K562 (cell line): ENCODE measurements at regions not wholly inside any gene's neighbourhood (a gene's known extent, or its start where the extent isn't known, plus 50 kb on each side); places are given as distances from the start of the nearest gene placed in this dataset.

Source experiments
- ATAC-seq: fragments of 200-7000 bp; cut with Tn5 transposase; 3 replicates; pipeline ENCODE4 v1.9.1; 2020; ENCODE audit warnings: moderate library complexity
- BruUV-seq: library from RNA; stranded (reverse); fragments of 400-500 nt; replicated peaks from 2 replicates; lab custom pipeline; 2021; lab: Mats Ljungman, UMichigan
- CTCF ChIA-PET: fragments of 300-600 bp; formaldehyde crosslinking; extraction: SDS; loops from one replicate; lab custom pipeline; 2021; ENCODE audit warnings: low intra/inter-chr PET ratio; lab: Yijun Ruan, JAX
- POLR2A ChIA-PET: fragments of 300-600, 350-650 bp; sonication (Branson Sonifier 250); formaldehyde crosslinking; extraction: SDS; loops from one replicate; lab custom pipeline; 2021; ENCODE audit warnings: antibody characterized with exemption, inconsistent platforms; lab: Yijun Ruan, JAX
- DNase-seq, 4 experiments: peaks; one replicate each; pipeline versions ENCODE4 v3.0.0 to v3.0.0-alpha.2; 2011 to 2018; ENCODE audit warnings: low spot score in 3 of 4, mixed read lengths in 3 of 4; ENCODE audit errors: extremely low read depth in 1 of 4
- FAIRE-seq: peaks from 2 replicates; lab custom pipeline; 2011; peaks lifted over from hg19 to GRCh38; lab: Jason Lieb, UNC
- H2AFZ ChIP-seq: 2 replicates; pipeline ENCODE4 v1.6.0; 2011; ENCODE audit warnings: low read depth, low read length, control low read depth, inconsistent platforms
- H3K27ac ChIP-seq: fragments of 200-600 bp; 3 replicates; pipeline ENCODE4 v1.8.0; 2011; ENCODE audit warnings: low read depth, mild to moderate bottlenecking, control low read depth, inconsistent platforms, low read length, moderate library complexity, mixed read lengths; ENCODE audit errors: extremely low read depth
- H3K27me3 ChIP-seq, 2 experiments: fragments of 300-600 bp in 1 of 2; 2 replicates in 1 of 2; 3 replicates in 1 of 2; pipeline versions ENCODE4 v1.6.0 to v1.8.0; 2011; ENCODE audit warnings: inconsistent platforms in 2 of 2, low read length in 2 of 2, mild to moderate bottlenecking in 1 of 2, mixed read lengths in 1 of 2, moderate library complexity in 1 of 2; ENCODE audit not compliant: control insufficient read depth in 2 of 2, insufficient read depth in 2 of 2
- H3K36me3 ChIP-seq: fragments of 300-600 bp; 3 replicates; pipeline ENCODE4 v1.8.0; 2011; ENCODE audit warnings: mild to moderate bottlenecking, low read length, inconsistent platforms; ENCODE audit not compliant: control insufficient read depth, insufficient read depth
- H3K4me1 ChIP-seq, 2 experiments: fragments of 200-600 bp in 1 of 2; replicated peaks in 1 of 2; 2 replicates in 1 of 2; 3 replicates in 1 of 2; pipeline versions ENCODE4 v1.5.1 to v1.8.0; 2011; ENCODE audit warnings: inconsistent platforms in 2 of 2, low read length in 2 of 2, mild to moderate bottlenecking in 1 of 2, mixed read lengths in 1 of 2, moderate library complexity in 1 of 2; ENCODE audit not compliant: control insufficient read depth in 2 of 2, insufficient read depth in 2 of 2
- H3K4me2 ChIP-seq: 2 replicates; pipeline ENCODE4 v1.6.1; 2011; ENCODE audit warnings: low read length, control low read depth, inconsistent platforms, mixed read lengths; ENCODE audit not compliant: insufficient read depth
- H3K4me3 ChIP-seq: fragments of 200-600 bp; sonication (generic), shearing (Covaris generic); 2 replicates; pipeline ENCODE4 v1.5.1; 2016; ENCODE audit warnings: control low read depth, inconsistent platforms
- H3K79me2 ChIP-seq: fragments of 200-600 bp; 3 replicates; pipeline ENCODE4 v1.8.0; 2011; ENCODE audit warnings: low read length, inconsistent platforms; ENCODE audit not compliant: control insufficient read depth, insufficient read depth
- H3K9ac ChIP-seq, 2 experiments: 2 replicates each; pipeline versions ENCODE4 v1.6.0 to v1.6.1; 2011; ENCODE audit warnings: low read depth in 2 of 2, low read length in 2 of 2, control low read depth in 1 of 2, inconsistent platforms in 1 of 2, mild to moderate bottlenecking in 1 of 2, mixed read lengths in 1 of 2; ENCODE audit not compliant: insufficient read depth in 1 of 2
- H3K9me1 ChIP-seq: one replicate; pipeline ENCODE4 v1.6.0; 2011; ENCODE audit warnings: inconsistent platforms, mild to moderate bottlenecking, low read length, moderate library complexity; ENCODE audit not compliant: control insufficient read depth, insufficient read depth
- H3K9me3 ChIP-seq: replicated peaks from 2 replicates; pipeline ENCODE4 v1.5.1; 2011; ENCODE audit warnings: low read depth, low read length, inconsistent platforms; ENCODE audit not compliant: control insufficient read depth, insufficient read depth
- H4K20me1 ChIP-seq: replicated peaks from 2 replicates; pipeline ENCODE4 v1.6.1; 2011; ENCODE audit warnings: low read length, inconsistent platforms, mixed read lengths; ENCODE audit not compliant: control insufficient read depth, insufficient read depth
- BRF1 ChIP-seq: IDR thresholded peaks from 3 replicates; pipeline ENCODE4 v1.6.1; 2011; ENCODE audit warnings: borderline replicate concordance, mild to moderate bottlenecking; ENCODE audit not compliant: insufficient read length; ENCODE audit errors: extremely low read depth
- CBX8 ChIP-seq: fragments of 200-600 bp; sonication (generic); IDR thresholded peaks from 2 replicates; pipeline ENCODE4 v1.6.1; 2012; ENCODE audit warnings: borderline replicate concordance, mixed run types, low read depth, mild to moderate bottlenecking, moderate library complexity, mixed read lengths, low read length, control low read depth, inconsistent platforms; ENCODE audit not compliant: poor library complexity, severe bottlenecking; ENCODE audit errors: extremely low read depth
- COPS2 ChIP-seq: fragments of 450-650 bp; conservative IDR thresholded peaks from 2 replicates; pipeline ENCODE4 v1.6.1; 2016; ENCODE audit warnings: mild to moderate bottlenecking, moderate library complexity
- ELF4 ChIP-seq: fragments of 450-650 bp; formaldehyde crosslinking; IDR thresholded peaks from 2 replicates; pipeline ENCODE4 v1.4.0; 2022; ENCODE audit warnings: missing genetic modification characterization
- ILF3 ChIP-seq: fragments of 450-650 bp; IDR thresholded peaks from 2 replicates; pipeline ENCODE4 v1.6.1; 2018; ENCODE audit warnings: antibody characterized with exemption, mild to moderate bottlenecking, moderate library complexity, borderline replicate concordance
- KLF6 ChIP-seq: fragments of 250-450 bp; sonication (Bioruptor Pico); IDR thresholded peaks from 2 replicates; pipeline ENCODE4 v1.4.0; 2020; ENCODE audit warnings: mild to moderate bottlenecking, moderate library complexity, borderline replicate concordance
- MAFK ChIP-seq: IDR thresholded peaks from 2 replicates; pipeline ENCODE4 v1.6.1; 2011; ENCODE audit warnings: low read length, improper control_type of control experiment
- NFIC ChIP-seq: fragments of 450-650 bp; IDR thresholded peaks from 2 replicates; pipeline ENCODE4 v1.6.1; 2017; ENCODE audit warnings: mild to moderate bottlenecking, inconsistent platforms
- PATZ1 ChIP-seq: fragments of 250-450 bp; sonication (Bioruptor Pico); IDR thresholded peaks from 2 replicates; pipeline ENCODE4 v1.5.0; 2020; ENCODE audit warnings: mild to moderate bottlenecking, borderline replicate concordance
- TAF7 ChIP-seq: fragments of 450-650 bp; IDR thresholded peaks from 2 replicates; pipeline ENCODE4 v1.6.1; 2016; ENCODE audit warnings: missing genetic modification characterization, missing compliant biosample characterization
- TARDBP ChIP-seq: fragments of 450-650 bp; IDR thresholded peaks from 2 replicates; pipeline ENCODE4 v1.6.1; 2016
- ZNF561 ChIP-seq: fragments of 450-650 bp; formaldehyde crosslinking; conservative IDR thresholded peaks from 2 replicates; pipeline ENCODE4 v1.4.0; 2020; ENCODE audit warnings: mild to moderate bottlenecking, moderate library complexity
- ZNF740 ChIP-seq, 3 experiments: fragments of 200-800 bp in 1 of 3; sonication (Bioruptor generic) in 1 of 3; sonication (generic) in 1 of 3; formaldehyde crosslinking in 1 of 3; IDR thresholded peaks; 2 replicates each; pipeline versions ENCODE4 v1.6.1 to v1.8.0; 2016 to 2022; ENCODE audit warnings: mild to moderate bottlenecking in 2 of 3, missing compliant biosample characterization in 2 of 3, missing genetic modification characterization in 2 of 3, missing genetic modification reagents in 1 of 3
- WGBS: fragments of 100-300 bp; shearing (Covaris generic); methylation state at CpG from one replicate; pipeline ENCODE4 v1.1.6; 2016; ENCODE audit warnings: low coverage, mixed read lengths; ENCODE audit not compliant: insufficient coverage; ENCODE audit errors: missing lambda C conversion rate; 5-methylcytosine and 5-hydroxymethylcytosine counted together
- in situ Hi-C: fragments of 300-500 bp; cut with MboI; formaldehyde crosslinking; loops from 4 replicates; pipeline ENCODE4 v1.15.0; 2018; ENCODE audit warnings: inconsistent platforms, mixed read lengths
- intact Hi-C: fragments of 100-400 bp; cut with micrococcal nuclease; formaldehyde crosslinking; loops from 2 replicates; pipeline ENCODE4 v1.14.2; 2022
- TF ChIP-seq, protein P1 (sequence below): fragments of 250-450 bp; sonication (Bioruptor Pico); IDR thresholded peaks from 2 replicates; pipeline ENCODE4 v1.5.0; 2020; ENCODE audit warnings: mild to moderate bottlenecking

GRCh38 chr3:137201066-137201465 is 243.3 kb downstream of the IL20RB start:
- no peaks in the 10 kb centered on the region for H3K79me2 ChIP-seq
- H3K9me1 ChIP-seq: no peaks in the 10 kb centered on the region
- H3K4me3 ChIP-seq: no peak overlapping the region
- WGBS: 8% methylated on average over 2 of the region's 3 CpGs
- H3K4me1 ChIP-seq: no peaks in the 10 kb centered on the region
- intact Hi-C loops: no loop called here
- no peak for ATAC-seq
- CTCF ChIA-PET: no interaction called here
- no peaks in the 10 kb centered on the region for H4K20me1 ChIP-seq
- no peaks in the 10 kb centered on the region for H3K9me3 ChIP-seq
- H3K27me3 ChIP-seq: no peaks in the 10 kb centered on the region
- BruUV-seq: no TSS peak
- no peak overlapping the region for H3K9ac ChIP-seq
- no peak for FAIRE-seq
- no peak overlapping the region for H3K27ac ChIP-seq
- no peak overlapping the region for H3K4me2 ChIP-seq
- in situ Hi-C loops: no loop called here
- DNase-seq: no peak
- TF ChIP-seq ZNF561 (CRISPR knock-in tag) (no peak), KLF6 (CRISPR knock-in tag) (no peak), TAF7 (tag) (no peak), ELF4 (CRISPR knock-in tag) (no peak), COPS2 (no peak), ZNF740 (CRISPR knock-in tag; IDR thresholded peaks at IDR 0.05) (no peak), ZNF740 (tag; IDR thresholded peaks at IDR 0.05) (no peak), MAFK (no peak), TARDBP (no peak), BRF1 (no peak), NFIC (no peak), CBX8 (no peak), ILF3 (no peak), PATZ1 (CRISPR knock-in tag) (no peak)
- TF ChIP-seq, protein P1, sequence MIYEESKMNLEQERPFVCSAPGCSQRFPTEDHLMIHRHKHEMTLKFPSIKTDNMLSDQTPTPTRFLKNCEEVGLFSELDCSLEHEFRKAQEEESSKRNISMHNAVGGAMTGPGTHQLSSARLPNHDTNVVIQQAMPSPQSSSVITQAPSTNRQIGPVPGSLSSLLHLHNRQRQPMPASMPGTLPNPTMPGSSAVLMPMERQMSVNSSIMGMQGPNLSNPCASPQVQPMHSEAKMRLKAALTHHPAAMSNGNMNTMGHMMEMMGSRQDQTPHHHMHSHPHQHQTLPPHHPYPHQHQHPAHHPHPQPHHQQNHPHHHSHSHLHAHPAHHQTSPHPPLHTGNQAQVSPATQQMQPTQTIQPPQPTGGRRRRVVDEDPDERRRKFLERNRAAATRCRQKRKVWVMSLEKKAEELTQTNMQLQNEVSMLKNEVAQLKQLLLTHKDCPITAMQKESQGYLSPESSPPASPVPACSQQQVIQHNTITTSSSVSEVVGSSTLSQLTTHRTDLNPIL: no peak
- H2AFZ ChIP-seq: no peak overlapping the region
- POLR2A ChIA-PET: no interaction called here
- no peaks in the 10 kb centered on the region for H3K36me3 ChIP-seq
